Thyroid gland (tissue), 4 donors: ENCODE measurements at regions not wholly inside any gene's neighbourhood (a gene's known extent, or its start where the extent isn't known, plus 50 kb on each side); places are given as distances from the start of the nearest gene placed in this dataset.
A peak's percentile ranks its signal among the peaks of the same experiment; 100 is the strongest.

Experiments used
- DNase-seq, 2 donors: peaks; one replicate each; pipeline ENCODE4 v3.0.0-alpha.2; 2019
- H3K27ac ChIP-seq, 3 donors: fragments of 200-600 bp; sonication (generic); 1 replicate in 2 of 3; 2 replicates in 1 of 3; pipeline ENCODE4 v1.5.1; 2016 to 2019; ENCODE audit warnings: mild to moderate bottlenecking in 1 of 3, moderate library complexity in 1 of 3
- H3K27me3 ChIP-seq: fragments of 200-600 bp; sonication (generic); one replicate; pipeline ENCODE4 v1.5.1; 2019
- H3K36me3 ChIP-seq, 2 donors: fragments of 200-600 bp; sonication (generic); one replicate each; pipeline ENCODE4 v1.5.1; 2016 to 2019
- H3K4me1 ChIP-seq, 2 donors: fragments of 200-600 bp; sonication (generic); one replicate each; pipeline ENCODE4 v1.5.1; 2017 to 2019
- H3K4me3 ChIP-seq, 3 donors: fragments of 200-600 bp; sonication (generic); replicated peaks in 1 of 3; 1 replicate in 2 of 3; 2 replicates in 1 of 3; pipeline ENCODE4 v1.5.1; 2016; ENCODE audit warnings: mild to moderate bottlenecking in 1 of 3
- H3K9me3 ChIP-seq: fragments of 200-600 bp; sonication (generic); one replicate; pipeline ENCODE4 v1.5.1; 2017
- POLR2A ChIP-seq, 2 donors: fragments of 450-650 bp; IDR thresholded peaks; one replicate each; pipeline ENCODE4 v1.6.1; 2017; ENCODE audit warnings: antibody characterized with exemption in 2 of 2, mild to moderate bottlenecking in 2 of 2, moderate library complexity in 1 of 2
- WGBS, 2 donors: methylation state at CpG; one replicate each; pipeline ENCODE4 v1.1.5; 2017; 5-methylcytosine and 5-hydroxymethylcytosine counted together
- intact Hi-C: fragments of 100-400 bp; cut with DNase I; formaldehyde crosslinking; loops from one replicate; pipeline ENCODE4 v1.15.1; 2023
- TF ChIP-seq, protein P1 (sequence below), 6 experiments: fragments of 200-600 bp in 3 of 6; fragments of 450-650 bp in 3 of 6; sonication (generic) in 3 of 6; IDR thresholded peaks; one replicate each; pipeline ENCODE4 v1.5.1; 2016 to 2019; ENCODE audit warnings: antibody characterized with exemption in 6 of 6, mild to moderate bottlenecking in 2 of 6, inconsistent platforms in 1 of 6, moderate library complexity in 1 of 6

DNA sequence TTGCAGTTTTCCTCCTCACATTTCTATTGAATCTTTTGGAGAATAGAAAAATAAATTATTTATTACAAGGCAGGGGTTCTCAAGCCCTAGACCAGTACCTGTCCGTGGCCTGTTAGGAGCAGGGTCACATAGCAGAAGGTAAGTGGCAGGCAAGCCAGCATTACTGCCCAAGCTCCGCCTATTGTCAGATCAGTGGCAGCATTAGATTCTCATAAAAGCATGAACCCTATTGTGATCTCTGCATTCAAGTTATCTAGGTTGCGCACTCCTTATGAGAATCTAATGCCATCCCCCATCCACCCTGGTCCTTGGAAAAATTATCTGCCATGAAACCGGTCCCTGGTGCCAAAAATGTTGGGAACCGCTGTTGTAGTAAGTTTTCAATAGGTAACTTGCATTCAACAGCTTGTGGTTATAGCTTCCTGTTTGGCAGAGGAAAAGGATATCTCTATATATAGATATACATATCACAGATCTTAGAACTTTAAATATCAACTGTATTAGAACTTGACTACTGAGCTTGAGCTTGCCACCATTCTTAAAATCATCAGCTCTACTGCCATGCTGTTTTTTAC lies 165.1 kb downstream of the AHR start:
- Histone ChIP-seq H3K9me3 (no peaks in the 10 kb centered on the region), H3K36me3 (no peaks in the 10 kb centered on the region), H3K4me3 (no peak overlapping the region), H3K27ac (no peak overlapping the region), H3K27me3 (no peaks in the 10 kb centered on the region), H3K4me1 (no peaks in the 10 kb centered on the region)
- TF ChIP-seq, protein P1, sequence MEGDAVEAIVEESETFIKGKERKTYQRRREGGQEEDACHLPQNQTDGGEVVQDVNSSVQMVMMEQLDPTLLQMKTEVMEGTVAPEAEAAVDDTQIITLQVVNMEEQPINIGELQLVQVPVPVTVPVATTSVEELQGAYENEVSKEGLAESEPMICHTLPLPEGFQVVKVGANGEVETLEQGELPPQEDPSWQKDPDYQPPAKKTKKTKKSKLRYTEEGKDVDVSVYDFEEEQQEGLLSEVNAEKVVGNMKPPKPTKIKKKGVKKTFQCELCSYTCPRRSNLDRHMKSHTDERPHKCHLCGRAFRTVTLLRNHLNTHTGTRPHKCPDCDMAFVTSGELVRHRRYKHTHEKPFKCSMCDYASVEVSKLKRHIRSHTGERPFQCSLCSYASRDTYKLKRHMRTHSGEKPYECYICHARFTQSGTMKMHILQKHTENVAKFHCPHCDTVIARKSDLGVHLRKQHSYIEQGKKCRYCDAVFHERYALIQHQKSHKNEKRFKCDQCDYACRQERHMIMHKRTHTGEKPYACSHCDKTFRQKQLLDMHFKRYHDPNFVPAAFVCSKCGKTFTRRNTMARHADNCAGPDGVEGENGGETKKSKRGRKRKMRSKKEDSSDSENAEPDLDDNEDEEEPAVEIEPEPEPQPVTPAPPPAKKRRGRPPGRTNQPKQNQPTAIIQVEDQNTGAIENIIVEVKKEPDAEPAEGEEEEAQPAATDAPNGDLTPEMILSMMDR (IDR thresholded peaks at IDR 0.05) = no peak
- TF ChIP-seq POLR2A (IDR thresholded peaks at IDR 0.05) = no peak
- no peak for DNase-seq
- 71 to 84% methylated on average over 5 of the region's 5 CpGs for WGBS, 2 donors
- intact Hi-C loops = no loop called here

DNA sequence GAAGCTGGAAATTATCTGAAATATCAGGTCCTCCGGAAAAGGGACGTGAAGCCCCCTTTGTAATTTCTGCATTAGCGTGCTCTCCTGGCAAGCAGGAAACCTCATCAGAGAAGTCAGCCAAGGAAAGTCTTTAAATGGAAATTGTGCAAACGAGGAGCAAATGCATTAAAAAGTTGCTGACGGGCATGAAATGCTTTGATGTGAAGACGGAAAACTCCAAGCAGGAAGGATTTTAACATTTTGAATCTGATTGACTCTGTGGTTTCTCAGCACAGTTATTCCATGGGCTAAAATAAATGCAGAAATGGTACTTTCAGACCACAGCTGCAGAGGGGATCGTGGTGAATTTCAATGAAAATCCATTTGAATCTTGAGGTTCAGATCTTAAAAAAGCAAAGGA lies 167.8 kb downstream of the AHR start:
- DNase-seq = no peak
- H3K9me3 ChIP-seq = no peaks in the 10 kb centered on the region
- no peaks in the 10 kb centered on the region for H3K4me1 ChIP-seq
- WGBS, 2 donors = 55 to 65% methylated on average over 7 of the region's 7 CpGs
- H3K27me3 ChIP-seq = no peaks in the 10 kb centered on the region
- H3K36me3 ChIP-seq = no peaks in the 10 kb centered on the region
- intact Hi-C loops = no loop called here
- TF ChIP-seq POLR2A (IDR thresholded peaks at IDR 0.05) = no peak
- TF ChIP-seq, protein P1 (IDR thresholded peaks at IDR 0.05) = no peak
- H3K4me3 ChIP-seq = no peak overlapping the region
- H3K27ac ChIP-seq = no peak overlapping the region

DNA sequence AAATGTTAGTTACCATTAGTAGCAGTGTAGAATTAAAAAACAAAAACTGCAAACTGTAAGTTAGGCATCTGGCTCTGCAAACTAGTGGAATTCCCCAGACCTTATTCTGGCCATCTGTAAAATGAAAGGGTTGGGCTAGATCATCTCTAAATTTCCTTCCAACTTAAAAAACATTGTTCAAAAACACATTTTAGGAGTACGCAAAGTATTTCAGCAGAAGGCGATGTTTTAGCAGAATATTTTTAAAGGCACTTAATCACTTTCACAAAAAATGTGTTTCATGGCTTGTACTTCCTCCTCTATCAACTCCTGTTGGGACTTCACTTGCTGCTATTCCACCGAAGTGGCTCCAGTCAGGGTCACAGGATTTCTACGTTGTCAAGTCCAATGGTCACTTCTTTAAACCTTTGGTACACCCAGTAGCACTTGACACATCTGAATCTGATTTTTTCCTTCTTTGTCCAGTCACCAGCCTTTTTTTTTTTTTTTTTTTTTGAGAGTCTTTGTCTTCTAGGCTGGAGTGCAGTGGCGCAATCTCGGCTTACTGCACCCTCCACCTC lies 169.0 kb downstream of the AHR start:
- no peak for DNase-seq
- TF ChIP-seq, protein P1 (IDR thresholded peaks at IDR 0.05) = no peak
- Histone ChIP-seq H3K4me3 (no peak overlapping the region), H3K36me3 (no peaks in the 10 kb centered on the region), H3K9me3 (no peaks in the 10 kb centered on the region), H3K4me1 (no peaks in the 10 kb centered on the region), H3K27ac (no peak overlapping the region), H3K27me3 (no peaks in the 10 kb centered on the region)
- intact Hi-C loops = no loop called here
- WGBS, 2 donors = 87 to 94% methylated on average over 6 of the region's 6 CpGs

GRCh38 chr7:17471325-17471724 lies 172.9 kb downstream of the AHR start:
- Histone ChIP-seq H3K4me1 (no peaks in the 10 kb centered on the region), H3K36me3 (no peaks in the 10 kb centered on the region), H3K27ac (no peak overlapping the region), H3K27me3 (no peaks in the 10 kb centered on the region), H3K4me3 (no peak overlapping the region), H3K9me3 (no peaks in the 10 kb centered on the region)
- TF ChIP-seq, protein P1 (IDR thresholded peaks at IDR 0.05) = no peak
- TF ChIP-seq POLR2A (IDR thresholded peaks at IDR 0.05) = no peak
- intact Hi-C loops = no loop called here
- DNase-seq = no peak

- Histone ChIP-seq H3K27me3 (no peaks in the 10 kb centered on the region), H3K36me3 (no peaks in the 10 kb centered on the region), H3K4me3 (no peak overlapping the region), H3K27ac (no peak overlapping the region), H3K4me1 (no peaks in the 10 kb centered on the region), H3K9me3 (no peaks in the 10 kb centered on the region)
- intact Hi-C loops = no loop called here
- DNase-seq = peak; percentile 25 to 44
- TF ChIP-seq POLR2A (IDR thresholded peaks at IDR 0.05) = no peak
- TF ChIP-seq, protein P1 (IDR thresholded peaks at IDR 0.05) = no peak
- WGBS, 2 donors = 34 to 35% methylated on average over 3 of the region's 3 CpGs
These were observed 174.1 kb downstream of the AHR start for GRCh38 chr7:17472518-17472917.
